GM12878 (cell line): ENCODE measurements at regions not wholly inside any gene's neighbourhood (a gene's known extent, or its start where the extent isn't known, plus 50 kb on each side); places are given as distances from the start of the nearest gene placed in this dataset.

Experiments
- ATAC-seq: fragments of 200-7000 bp; cut with Tn5 transposase; 3 replicates; pipeline ENCODE4 v1.9.1; 2020; ENCODE audit warnings: mild to moderate bottlenecking, moderate library complexity
- BruUV-seq: library from RNA; stranded (reverse); fragments of 400-500 nt; replicated peaks from 2 replicates; lab custom pipeline; 2021; lab: Mats Ljungman, UMichigan
- CTCF ChIA-PET: fragments of 300-600 bp; sonication (Branson Sonifier 250); formaldehyde crosslinking; extraction: SDS; loops from one replicate; lab custom pipeline; 2021; ENCODE audit warnings: inconsistent platforms; lab: Yijun Ruan, JAX
- POLR2A ChIA-PET: fragments of 350-600 bp; formaldehyde crosslinking; extraction: SDS; loops from one replicate; lab custom pipeline; 2021; ENCODE audit warnings: inconsistent platforms; lab: Charles Lee
- RAD21 ChIA-PET: fragments of 300-600 bp; sonication (Branson Sonifier 250); formaldehyde crosslinking; loops from one replicate; lab custom pipeline; 2023; ENCODE audit warnings: antibody characterized with exemption; ENCODE audit not compliant: unreplicated experiment; lab: Charles Lee
- SMC1A ChIA-PET: fragments of 300-600 bp; sonication (Branson Sonifier 250); formaldehyde crosslinking; loops from one replicate; lab custom pipeline; 2023; ENCODE audit not compliant: unreplicated experiment, uncharacterized antibody; lab: Charles Lee
- DNase-seq: peaks from one replicate; pipeline ENCODE4 v3.0.0-alpha.2; 2011; ENCODE audit warnings: low read depth, low spot score
- FAIRE-seq: peaks from 3 replicates; lab custom pipeline; 2011; peaks lifted over from hg19 to GRCh38; lab: Jason Lieb, UNC
- H2AFZ ChIP-seq: 2 replicates; pipeline ENCODE4 v1.6.0; 2011; ENCODE audit warnings: low read depth, low read length, control low read depth; ENCODE audit not compliant: control insufficient read depth
- H3K27ac ChIP-seq: 2 replicates; pipeline ENCODE4 v1.5.1; 2011; ENCODE audit warnings: control low read depth; ENCODE audit not compliant: control insufficient read depth, insufficient read depth
- H3K27me3 ChIP-seq, 2 experiments: replicated peaks in 1 of 2; 2 replicates each; pipeline versions ENCODE4 v1.6.0 to v1.6.1; 2011; ENCODE audit warnings: low read length in 1 of 2; ENCODE audit not compliant: control insufficient read depth in 2 of 2, insufficient read depth in 2 of 2
- H3K36me3 ChIP-seq, 2 experiments: 2 replicates each; pipeline ENCODE4 v1.5.1; 2011; ENCODE audit warnings: low read length in 1 of 2; ENCODE audit not compliant: control insufficient read depth in 2 of 2, insufficient read depth in 2 of 2
- H3K4me1 ChIP-seq: 2 replicates; pipeline ENCODE4 v1.6.1; 2011; ENCODE audit warnings: mild to moderate bottlenecking, low read length, moderate library complexity, mixed read lengths; ENCODE audit not compliant: control insufficient read depth, insufficient read depth
- H3K4me2 ChIP-seq: 2 replicates; pipeline ENCODE4 v1.6.0; 2011; ENCODE audit warnings: control low read depth; ENCODE audit not compliant: control insufficient read depth, insufficient read depth
- H3K4me3 ChIP-seq: fragments of 200-600 bp; sonication (generic); 2 replicates; pipeline ENCODE4 v1.5.1; 2016
- H3K79me2 ChIP-seq: 2 replicates; pipeline ENCODE4 v1.6.0; 2011; ENCODE audit warnings: low read length; ENCODE audit not compliant: control insufficient read depth, insufficient read depth
- H3K9ac ChIP-seq: 2 replicates; pipeline ENCODE4 v1.8.0; 2011; ENCODE audit warnings: low read length, control low read depth, mixed read lengths; ENCODE audit not compliant: control insufficient read depth, insufficient read depth
- H3K9me3 ChIP-seq: replicated peaks from 3 replicates; pipeline ENCODE4 v1.5.1; 2011; ENCODE audit warnings: mild to moderate bottlenecking, low read length; ENCODE audit not compliant: control insufficient read depth, insufficient read depth
- H4K20me1 ChIP-seq: 2 replicates; pipeline ENCODE4 v1.6.0; 2011; ENCODE audit not compliant: control insufficient read depth, insufficient read depth
- ATF2 ChIP-seq: IDR thresholded peaks from 2 replicates; pipeline ENCODE4 v1.6.1; 2012; ENCODE audit warnings: low read length, inconsistent platforms
- CTCF ChIP-seq, 3 experiments: IDR thresholded peaks in 2 of 3; conservative IDR thresholded peaks in 1 of 3; 2 replicates each; pipeline ENCODE4 v1.5.1; 2011; ENCODE audit warnings: low read depth in 3 of 3, low read length in 3 of 3, mild to moderate bottlenecking in 3 of 3, control low read depth in 2 of 3, moderate library complexity in 2 of 3, inconsistent platforms in 1 of 3, mixed read lengths in 1 of 3; ENCODE audit not compliant: control insufficient read depth in 2 of 3, insufficient read depth in 1 of 3; ENCODE audit errors: extremely low read depth in 1 of 3
- HDAC2 ChIP-seq: fragments of 200-600 bp; sonication (generic); IDR thresholded peaks from 2 replicates; pipeline ENCODE4 v1.6.1; 2017
- MAX ChIP-seq: IDR thresholded peaks from 2 replicates; pipeline ENCODE4 v1.6.1; 2012; ENCODE audit warnings: low read depth, low read length, improper control_type of control experiment
- PRDM15 ChIP-seq: fragments of 450-650 bp; formaldehyde crosslinking; IDR thresholded peaks from 2 replicates; pipeline ENCODE4 v1.4.0; 2020; ENCODE audit warnings: mild to moderate bottlenecking, moderate library complexity
- SMAD5 ChIP-seq: IDR thresholded peaks from 2 replicates; pipeline ENCODE4 v1.6.1; 2016; ENCODE audit warnings: antibody characterized with exemption, low read depth
- SRF ChIP-seq, 2 experiments: IDR thresholded peaks; 2 replicates each; pipeline ENCODE4 v1.6.1; 2011; ENCODE audit warnings: low read depth in 2 of 2, low read length in 2 of 2, mild to moderate bottlenecking in 1 of 2, moderate library complexity in 1 of 2
- ZBTB33 ChIP-seq: fragments of 450-650 bp; IDR thresholded peaks from 2 replicates; pipeline ENCODE4 v1.6.1; 2017; ENCODE audit warnings: mild to moderate bottlenecking
- WGBS: methylation state at CpG from one replicate; pipeline ENCODE4 v1.1.6; 2016; ENCODE audit warnings: low lambda C conversion rate; ENCODE audit not compliant: insufficient replicate concordance, insufficient coverage; ENCODE audit errors: missing lambda C conversion rate; 5-methylcytosine and 5-hydroxymethylcytosine counted together
- in situ Hi-C: fragments of 300-500 bp; cut with MboI; formaldehyde crosslinking; loops from 9 replicates; pipeline ENCODE4 v1.14.3; 2018; ENCODE audit warnings: mixed read lengths
- intact Hi-C: fragments of 100-400 bp; cut with micrococcal nuclease; formaldehyde crosslinking; loops from one replicate; pipeline ENCODE4 v1.14.2; 2022; ENCODE audit not compliant: unreplicated experiment

GRCh38 chr3:78344918-78345317 lies 1305.0 kb downstream of the ROBO2 start:
- intact Hi-C loops, result no loop called here
- no peak overlapping the region for H3K27ac ChIP-seq

More at GRCh38 chr3:78344918-78345317, 1305.0 kb downstream of the ROBO2 start:
- ChIA-PET POLR2A (no interaction called here), SMC1A (no interaction called here), RAD21 (no interaction called here), CTCF (no interaction called here)
- Histone ChIP-seq H3K79me2 (no peaks in the 10 kb centered on the region), H3K4me3 (no peak overlapping the region), H3K9ac (no peak overlapping the region), H3K4me1 (no peaks in the 10 kb centered on the region), H3K36me3 (no peaks in the 10 kb centered on the region), H3K9me3 (no peaks in the 10 kb centered on the region), H2AFZ (no peak overlapping the region), H3K4me2 (no peak overlapping the region), H4K20me1 (no peaks in the 10 kb centered on the region), H3K27me3 (no peaks in the 10 kb centered on the region)
- BruUV-seq, result no TSS peak
- DNase-seq (no peak), FAIRE-seq (no peak), ATAC-seq (no peak)
- 61% methylated on average over 6 of the region's 6 CpGs for WGBS
- TF ChIP-seq ZBTB33, result no peak
- TF ChIP-seq SMAD5, result no peak
- no peak for TF ChIP-seq SRF (IDR thresholded peaks at IDR 0.05; ENCODE audit: low read depth in 2 of 2, low read length in 2 of 2)
- TF ChIP-seq ATF2, result no peak
- no peak for TF ChIP-seq CTCF (IDR thresholded peaks at IDR 0.05 in 2 of 3, conservative IDR thresholded peaks at IDR 0.05 in 1 of 3; ENCODE audit: control insufficient read depth in 2 of 3, extremely low read depth in 1 of 3, insufficient read depth in 1 of 3, low read depth in 3 of 3, low read length in 3 of 3)
- TF ChIP-seq HDAC2, result no peak
- TF ChIP-seq MAX, result no peak
- no peak for TF ChIP-seq PRDM15 (CRISPR knock-in tag)
- in situ Hi-C loops, result no loop called here
